ENCODE measurements at regions not wholly inside any gene's neighbourhood (a gene's known extent, or its start where the extent isn't known, plus 50 kb on each side); places are given as distances from the start of the nearest gene placed in this dataset.

- ATAC-seq (ENCODE audit: low read depth) (no peak), DNase-seq (no peak)
- Mint-ChIP-seq H3K27me3 (peaks cover 26% of the 10 kb centered on the region), H3K9me3 (peaks cover 4% of the 10 kb centered on the region), H3K4me1 (no peaks in the 10 kb centered on the region), H3K36me3 (ENCODE audit: low read depth) (no peaks in the 10 kb centered on the region), H3K4me3 (no peak overlapping the region), H3K27ac (no peak overlapping the region)
- POLR2A ChIA-PET, result interaction anchor here (0.6 kb wide), 1 partner anchor 32 kb away, joined by 3 read pairs; no protein-coding TSS in a partner anchor
- intact Hi-C loops (cut with micrococcal nuclease), result no loop called here
- no peak for TF ChIP-seq CTCF (IDR thresholded peaks at IDR 0.05)
- CTCF ChIA-PET, result no interaction called here
Measured at GRCh38 chr12:125201090-125201489, 135.9 kb downstream of the AACS start.

- peaks cover 4% of the 10 kb centered on the region for H3K9me3 Mint-ChIP-seq
- intact Hi-C loops (cut with micrococcal nuclease), result loop anchor here (2.0 kb wide), 1 partner anchor 17 kb away; no protein-coding TSS in a partner anchor
- ATAC-seq (ENCODE audit: low read depth) (no peak), DNase-seq (no peak)
- H3K4me3 Mint-ChIP-seq, result no peak overlapping the region
- ChIA-PET CTCF (interaction anchor here (2.4 kb wide), 1 partner anchor 18 kb away, joined by 14 read pairs; no protein-coding TSS in a partner anchor), POLR2A (interaction anchor here (0.6 kb wide), 1 partner anchor 258 kb away, joined by 3 read pairs; no protein-coding TSS in a partner anchor)
- H3K4me1 Mint-ChIP-seq, result no peaks in the 10 kb centered on the region
- no peak for TF ChIP-seq CTCF (IDR thresholded peaks at IDR 0.05)
- no peak overlapping the region for H3K27ac Mint-ChIP-seq
- H3K27me3 Mint-ChIP-seq, result peaks cover 30% of the 10 kb centered on the region
- no peaks in the 10 kb centered on the region for H3K36me3 Mint-ChIP-seq (ENCODE audit: low read depth)
Measured at GRCh38 chr12:125201940-125202339, 136.7 kb downstream of the AACS start.

GRCh38 chr12:125202421-125202820, 137.2 kb downstream of the AACS start:
- TF ChIP-seq CTCF (IDR thresholded peaks at IDR 0.05), result no peak
- Mint-ChIP-seq H3K4me1 (no peaks in the 10 kb centered on the region), H3K36me3 (ENCODE audit: low read depth) (no peaks in the 10 kb centered on the region), H3K4me3 (no peak overlapping the region), H3K27me3 (peaks cover 26% of the 10 kb centered on the region), H3K27ac (no peak overlapping the region), H3K9me3 (peaks cover 4% of the 10 kb centered on the region)
- intact Hi-C loops (cut with micrococcal nuclease), result loop anchor here (2.0 kb wide), 1 partner anchor 18 kb away; no protein-coding TSS in a partner anchor
- ATAC-seq (ENCODE audit: low read depth) (no peak), DNase-seq (no peak)
- ChIA-PET CTCF (interaction anchor here (1.0 to 2.4 kb wide), 2 partner anchors 18 to 294 kb away, joined by 3 to 14 read pairs; no protein-coding TSS in a partner anchor), POLR2A (interaction anchor here (0.6 kb wide), 1 partner anchor 259 kb away, joined by 3 read pairs; no protein-coding TSS in a partner anchor)

GRCh38 chr12:125203145-125203765, 138.0 kb downstream of the AACS start:
- Mint-ChIP-seq H3K27me3 (peaks cover 30% of the 10 kb centered on the region), H3K36me3 (ENCODE audit: low read depth) (no peaks in the 10 kb centered on the region), H3K27ac (no peak overlapping the region), H3K4me1 (no peaks in the 10 kb centered on the region), H3K9me3 (peaks cover 4% of the 10 kb centered on the region), H3K4me3 (no peak overlapping the region)
- POLR2A ChIA-PET, result no interaction called here
- CTCF ChIA-PET, result interaction anchor here (0.8 to 2.4 kb wide), 3 partner anchors 19 to 296 kb away, joined by 3 to 14 read pairs (median 3); no protein-coding TSS in a partner anchor
- DNase-seq, result no peak
- no peak for TF ChIP-seq CTCF (IDR thresholded peaks at IDR 0.05)
- ATAC-seq (ENCODE audit: low read depth), result no peak
- intact Hi-C loops (cut with micrococcal nuclease), result loop anchor here (2.0 kb wide), 1 partner anchor 18 kb away; no protein-coding TSS in a partner anchor

- Mint-ChIP-seq H3K36me3 (ENCODE audit: low read depth) (no peaks in the 10 kb centered on the region), H3K27ac (no peak overlapping the region), H3K4me3 (no peak overlapping the region), H3K4me1 (no peaks in the 10 kb centered on the region), H3K9me3 (peaks cover 2% of the 10 kb centered on the region), H3K27me3 (peaks cover 29% of the 10 kb centered on the region)
- no peak for TF ChIP-seq CTCF (IDR thresholded peaks at IDR 0.05)
- intact Hi-C loops (cut with micrococcal nuclease), result no loop called here
- ATAC-seq (ENCODE audit: low read depth) (no peak), DNase-seq (no peak)
- ChIA-PET POLR2A (no interaction called here), CTCF (no interaction called here)
Measured at GRCh38 chr12:125205386-125205785, 140.2 kb downstream of the AACS start.

Measured in activated B cell treated with CpG ODN at 0.5 μM for 24 hours (primary cell).